DOHH2 (cell line): ENCODE measurements at regions not wholly inside any gene's neighbourhood (a gene's known extent, or its start where the extent isn't known, plus 50 kb on each side); places are given as distances from the start of the nearest gene placed in this dataset.

Experiments used
- CTCF ChIP-seq: fragments of 200-600 bp; sonication (generic); IDR thresholded peaks from one replicate; pipeline ENCODE4 v1.5.1; 2014; ENCODE audit warnings: antibody characterized with exemption, mild to moderate bottlenecking, low read depth, low read length; ENCODE audit not compliant: poor library complexity, severe bottlenecking
- EZH2phosphoT487 ChIP-seq: fragments of 200-600 bp; sonication (generic); IDR thresholded peaks from 2 replicates; pipeline ENCODE4 v1.6.1; 2017; ENCODE audit warnings: borderline replicate concordance, mild to moderate bottlenecking, antibody characterized with exemption, low read length, moderate library complexity, mixed read lengths

DNA sequence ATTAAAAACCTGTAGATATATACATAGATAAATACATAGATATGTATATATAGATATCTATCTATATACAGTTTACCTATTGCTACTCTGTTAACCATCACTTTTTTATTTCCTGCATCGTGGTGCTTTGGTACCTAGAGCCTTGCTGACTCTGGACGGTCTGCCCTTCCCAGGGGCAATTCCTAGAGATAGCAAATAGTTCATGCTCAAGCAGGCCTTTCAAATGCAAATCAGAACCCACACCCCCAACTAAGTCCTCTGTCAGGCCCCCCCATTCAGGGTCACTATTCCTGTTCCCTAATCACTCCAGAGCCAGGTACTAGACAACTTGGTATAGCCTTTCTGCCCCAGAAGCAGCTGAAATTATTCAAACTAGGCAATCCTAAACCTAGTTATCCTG lies 273.5 kb upstream of the ADGRL3 start:
- no peak for TF ChIP-seq CTCF
- no peak for TF ChIP-seq EZH2phosphoT487
